Left hindlimb (tissue), 1 donor: ENCODE measurements at regions not wholly inside any gene's neighbourhood (a gene's known extent, or its start where the extent isn't known, plus 50 kb on each side); places are given as distances from the start of the nearest gene placed in this dataset.

Source experiments
- DNase-seq: peaks from one replicate; pipeline ENCODE4 v3.0.0-alpha.2; 2018

GRCh38 chr6:14966906-14967711, 278.8 kb upstream of the JARID2 start:
- DNase-seq: no peak

DNA sequence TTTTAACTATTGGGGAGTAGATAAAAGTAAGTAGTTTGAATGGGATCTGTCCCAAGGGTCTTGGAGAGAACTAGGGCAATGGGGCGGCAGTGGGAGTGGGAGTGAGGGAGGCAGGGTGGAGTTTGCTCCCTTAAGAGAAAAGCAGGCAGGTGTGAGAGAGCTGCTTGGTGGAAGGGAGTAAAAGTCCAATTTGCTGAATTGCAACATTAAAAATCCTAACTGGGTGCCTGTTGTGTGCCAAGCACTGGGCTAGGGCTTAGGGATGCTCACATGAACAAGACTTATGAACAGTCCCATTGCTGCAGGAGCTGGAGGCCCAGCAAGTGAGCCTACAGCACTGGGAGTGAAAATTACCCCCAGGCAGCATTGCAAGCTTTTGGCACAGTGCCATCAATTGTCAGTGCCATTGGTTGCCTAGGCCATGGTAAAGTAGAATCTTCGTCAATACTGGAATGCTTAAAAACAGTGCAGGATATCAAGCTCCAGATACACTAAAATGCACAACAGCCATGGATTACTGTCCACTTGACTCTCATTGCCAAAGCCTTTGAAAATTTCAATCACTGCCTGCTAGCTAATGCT, 277.7 kb upstream of the JARID2 start:
- DNase-seq: no peak

DNA sequence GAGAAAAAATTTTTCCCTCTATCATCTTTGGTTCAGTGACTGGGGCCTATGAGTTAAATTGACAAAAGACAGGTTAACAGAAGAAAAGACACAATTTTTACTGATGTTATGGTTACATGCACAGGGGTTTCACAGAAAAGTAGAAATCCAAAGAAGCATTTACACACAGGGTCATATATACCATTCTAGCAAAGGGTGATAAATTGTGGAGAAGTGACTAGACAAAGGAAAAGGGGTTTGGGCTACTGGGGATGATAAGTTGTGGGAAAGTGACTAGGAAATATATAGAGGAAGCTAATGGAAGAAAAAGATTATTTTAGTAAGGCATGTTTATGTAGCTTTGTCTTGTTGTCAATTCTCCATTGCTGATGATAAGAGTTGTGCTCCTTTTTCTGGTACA, 276.7 kb upstream of the JARID2 start:
- no peak for DNase-seq

DNA sequence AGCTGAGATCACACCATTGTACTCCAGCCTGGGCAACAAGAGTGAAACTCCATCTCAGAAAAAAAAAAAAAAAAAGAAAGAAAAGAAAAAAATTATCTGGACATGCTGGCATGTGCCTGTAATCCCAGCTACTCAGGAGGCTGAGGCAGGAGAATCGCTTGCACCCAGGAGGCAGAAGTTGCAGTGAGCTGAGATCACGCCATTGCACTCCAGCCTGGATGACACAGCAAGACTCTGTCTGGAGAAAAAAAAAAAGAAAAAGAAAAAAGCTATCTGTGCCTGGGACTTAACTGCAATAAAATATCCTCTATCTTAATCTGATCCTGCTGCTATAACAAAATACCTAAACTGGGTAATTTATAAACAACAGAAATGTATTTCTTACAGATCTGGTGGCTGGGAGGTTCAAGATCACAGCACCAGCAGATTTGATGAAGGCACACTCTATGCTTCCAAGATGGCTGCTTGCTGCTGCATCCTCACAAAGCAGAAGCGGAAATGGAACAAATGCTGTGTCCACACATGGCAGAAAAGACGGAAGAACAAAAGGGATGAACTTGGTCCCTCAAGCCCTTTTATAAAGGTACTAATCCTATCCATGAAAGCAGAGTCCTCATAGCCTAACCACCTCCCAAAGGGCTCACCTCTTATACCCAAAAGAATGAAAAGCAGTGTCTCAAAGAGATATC, 273.3 kb upstream of the JARID2 start:
- no peak for DNase-seq

DNA sequence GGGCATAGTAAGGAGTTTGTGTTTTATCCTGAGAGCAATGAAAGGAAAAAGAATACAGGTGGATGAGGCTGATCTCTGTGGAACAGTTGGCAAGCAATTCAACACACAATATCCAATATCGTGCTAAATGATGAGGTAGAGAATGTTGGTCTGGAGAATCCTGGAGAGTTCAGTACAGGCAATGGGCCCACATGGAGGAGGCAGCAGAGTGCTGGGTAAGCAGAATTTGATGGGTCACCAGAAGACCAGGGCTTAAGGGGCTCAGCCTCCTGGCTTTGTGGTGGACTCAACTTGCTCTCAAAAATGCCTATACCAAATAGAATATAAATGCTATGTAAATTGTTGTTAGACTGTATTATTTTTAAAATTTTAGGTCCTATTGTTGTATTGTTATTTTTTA, 271.5 kb upstream of the JARID2 start:
- DNase-seq: no peak

GRCh38 chr6:14974792-14975470, 270.9 kb upstream of the JARID2 start:
- DNase-seq: no peak

DNA sequence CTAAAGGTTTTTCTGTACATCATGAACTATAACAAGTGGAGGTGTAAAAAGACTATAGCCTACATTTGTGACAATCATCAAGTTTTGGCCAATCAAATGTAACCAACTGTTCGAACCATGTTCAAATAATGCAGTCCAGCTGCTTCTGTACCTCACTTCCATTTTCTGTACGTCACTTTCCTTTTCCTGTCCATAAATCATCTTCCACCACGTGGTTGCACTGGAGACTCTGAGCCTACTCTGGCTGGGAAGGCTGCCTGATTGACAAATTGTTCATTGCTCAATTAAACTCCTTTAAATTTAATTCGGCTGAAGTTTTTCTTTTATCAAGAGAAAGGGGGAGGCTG, 270.4 kb upstream of the JARID2 start:
- no peak for DNase-seq

DNA sequence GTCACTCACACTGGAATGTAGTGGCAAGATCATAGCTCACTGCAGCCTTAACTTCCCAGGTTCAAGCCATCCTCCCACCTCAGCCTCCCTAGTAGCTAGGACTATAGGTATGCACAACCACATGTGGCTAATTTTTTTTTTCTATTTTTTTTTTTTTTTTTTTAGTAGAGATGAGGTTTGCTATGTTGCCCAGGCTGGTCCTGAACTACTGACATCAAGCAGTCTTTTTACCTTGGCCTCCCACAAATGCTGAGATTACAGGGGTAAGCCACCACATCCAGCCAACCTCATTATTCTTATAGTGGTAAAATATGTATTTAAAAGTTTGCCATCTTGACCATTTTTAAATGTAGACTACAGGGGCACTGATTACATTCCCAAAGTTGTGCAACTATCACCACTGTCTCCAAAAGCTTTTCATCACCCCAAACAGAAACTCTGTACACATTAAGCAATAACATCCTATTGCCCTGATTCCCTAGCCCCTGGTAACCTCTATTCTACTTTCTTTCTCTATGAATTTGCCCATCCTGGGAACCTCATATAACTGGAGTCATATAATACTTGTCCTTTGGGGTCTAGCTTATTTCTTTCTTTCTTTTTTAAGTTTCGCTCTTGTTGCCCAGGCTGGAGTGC, 268.0 kb upstream of the JARID2 start:
- DNase-seq: no peak

- DNase-seq: no peak
Measured at GRCh38 chr6:14981960-14982359, 263.9 kb upstream of the JARID2 start.

GRCh38 chr6:14983599-14984518, 262.0 kb upstream of the JARID2 start:
- DNase-seq: no peak

- no peak for DNase-seq
Measured at GRCh38 chr6:14984519-14984853, 261.4 kb upstream of the JARID2 start.

DNA sequence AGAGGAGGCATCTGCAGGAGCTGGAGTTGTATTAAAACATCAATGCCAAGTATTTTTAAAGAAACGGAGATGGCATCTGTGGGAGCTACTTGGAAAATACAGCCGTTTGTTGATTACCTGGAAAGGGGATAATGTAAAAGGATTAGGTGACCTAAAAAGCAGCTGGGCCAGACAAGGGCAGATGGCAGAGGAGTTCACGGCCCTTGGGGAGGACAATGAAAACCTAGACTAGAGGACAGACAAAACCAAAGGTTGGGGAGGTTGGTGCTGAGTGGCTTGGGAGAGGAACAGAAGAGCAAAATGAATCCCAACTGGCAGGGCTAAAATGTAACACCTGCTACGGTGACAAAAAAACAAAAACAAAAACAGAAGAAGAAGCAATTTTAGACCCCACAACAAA, 260.5 kb upstream of the JARID2 start:
- DNase-seq: no peak

- DNase-seq: no peak
Measured at GRCh38 chr6:14986370-14986769, 259.5 kb upstream of the JARID2 start.

DNA sequence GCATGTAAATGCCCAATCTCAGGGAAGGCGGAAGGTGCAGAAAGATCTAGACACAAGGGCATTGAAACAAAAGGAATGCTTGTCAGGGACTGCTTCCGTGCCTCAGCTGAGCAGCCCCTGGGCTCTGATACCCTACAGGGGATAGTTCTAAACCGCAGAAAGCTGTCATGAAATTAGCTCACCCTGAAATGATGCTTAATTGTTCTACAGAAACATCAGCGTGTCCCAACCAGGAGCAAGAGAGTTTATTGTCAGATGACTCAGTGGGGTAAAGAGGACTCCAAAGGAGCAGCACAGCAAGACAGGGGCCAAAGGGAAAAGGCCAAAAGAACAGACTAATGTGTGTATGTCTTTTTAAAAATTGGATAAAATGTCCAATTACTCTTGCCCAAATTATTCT, 258.4 kb upstream of the JARID2 start:
- DNase-seq: no peak

- no peak for DNase-seq
Measured at GRCh38 chr6:14992382-14992781, 253.5 kb upstream of the JARID2 start.

DNA sequence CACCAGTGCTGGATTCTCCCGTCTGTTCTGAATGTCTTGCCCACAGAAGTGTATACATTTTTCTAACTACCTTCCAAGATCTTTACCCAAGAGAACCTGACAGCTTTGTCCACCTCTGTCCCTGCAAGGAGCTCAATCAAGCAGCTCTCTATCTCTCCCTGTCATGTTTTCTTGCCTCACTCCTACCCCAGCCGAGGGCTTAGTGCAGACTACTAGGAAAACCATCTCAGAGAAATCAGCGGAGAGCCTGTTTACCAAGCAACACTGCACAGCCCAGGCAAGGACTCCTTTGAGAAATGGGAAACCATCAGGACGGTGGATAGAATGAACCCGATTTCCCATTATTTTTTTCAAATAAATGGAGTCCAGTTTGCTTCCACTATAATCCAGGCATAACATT, 250.7 kb upstream of the JARID2 start:
- DNase-seq: no peak

- DNase-seq: no peak
Measured at GRCh38 chr6:14995966-14996602, 249.8 kb upstream of the JARID2 start.

DNA sequence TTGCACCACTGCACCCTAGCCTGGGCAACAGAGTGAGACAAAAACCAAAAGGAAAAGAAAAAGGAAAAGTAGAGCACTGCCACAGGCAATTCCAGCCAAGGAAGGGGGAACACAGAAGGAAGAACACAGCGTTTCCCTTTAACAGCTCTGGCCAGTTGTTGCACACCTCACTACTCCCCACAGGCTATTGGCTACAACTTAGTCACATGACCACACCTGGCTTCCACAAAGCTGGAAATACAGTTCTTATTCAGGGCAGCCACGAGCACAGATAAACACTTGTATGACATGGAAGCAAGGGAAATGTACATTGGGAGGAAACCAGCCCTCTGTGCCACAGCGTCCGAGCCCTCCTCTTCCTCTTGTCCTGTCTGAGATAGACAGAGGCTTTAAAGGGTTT, 249.0 kb upstream of the JARID2 start:
- no peak for DNase-seq

GRCh38 chr6:14997507-14997906, 248.4 kb upstream of the JARID2 start:
- DNase-seq: no peak

- DNase-seq: no peak
Measured at GRCh38 chr6:14999106-14999505, 246.8 kb upstream of the JARID2 start.

- no peak for DNase-seq
Measured at GRCh38 chr6:15001326-15001910, 244.5 kb upstream of the JARID2 start.
